Lung (tissue), 11 donors: ENCODE measurements at regions not wholly inside any gene's neighbourhood (a gene's known extent, or its start where the extent isn't known, plus 50 kb on each side); places are given as distances from the start of the nearest gene placed in this dataset.

ENCODE experiments used
- ATAC-seq: fragments of 200-7000 bp; cut with Tn5 transposase; one replicate; pipeline ENCODE4 v1.9.1; 2020; ENCODE audit warnings: moderate number of reproducible peaks; ENCODE audit not compliant: insufficient read depth, low FRiP score
- DNase-seq, 3 donors: peaks; one replicate each; pipeline ENCODE4 v3.0.0-alpha.2; 2013 to 2017
- H3K27ac ChIP-seq, 2 donors: one replicate each; pipeline ENCODE4 v1.5.1; 2013; ENCODE audit warnings: mild to moderate bottlenecking in 2 of 2, moderate library complexity in 2 of 2, control low read depth in 1 of 2, inconsistent platforms in 1 of 2, low read depth in 1 of 2, low read length in 1 of 2
- H3K27me3 ChIP-seq, 3 donors: one replicate each; pipeline ENCODE4 v1.5.1; 2013; ENCODE audit warnings: low read length in 2 of 3; ENCODE audit not compliant: control insufficient read depth in 3 of 3, insufficient read depth in 3 of 3
- H3K36me3 ChIP-seq, 4 donors: one replicate each; pipeline ENCODE4 v1.5.1; 2013; ENCODE audit warnings: low read length in 4 of 4, mild to moderate bottlenecking in 1 of 4, moderate library complexity in 1 of 4; ENCODE audit not compliant: control insufficient read depth in 4 of 4, insufficient read depth in 4 of 4
- H3K4me1 ChIP-seq, 5 donors: one replicate each; pipeline ENCODE4 v1.5.1; 2013; ENCODE audit warnings: low read length in 5 of 5, mild to moderate bottlenecking in 2 of 5, moderate library complexity in 1 of 5; ENCODE audit not compliant: control insufficient read depth in 5 of 5, insufficient read depth in 5 of 5
- H3K4me3 ChIP-seq: one replicate; pipeline ENCODE4 v1.5.1; 2013; ENCODE audit warnings: mild to moderate bottlenecking, control low read depth, moderate library complexity
- H3K9ac ChIP-seq, 2 donors: one replicate each; pipeline ENCODE4 v1.5.1; 2013; ENCODE audit warnings: low read length in 2 of 2, control low read depth in 1 of 2; ENCODE audit not compliant: insufficient read depth in 1 of 2
- H3K9me3 ChIP-seq, 4 donors: one replicate each; pipeline ENCODE4 v1.5.1; 2013; ENCODE audit warnings: low read length in 3 of 4, mild to moderate bottlenecking in 1 of 4, moderate library complexity in 1 of 4; ENCODE audit not compliant: control insufficient read depth in 4 of 4, insufficient read depth in 3 of 4
- WGBS, 2 donors: extraction: QIAGEN DNeasy Blood & Tissue Kit; methylation state at CpG; one replicate each; pipeline ENCODE4 v1.1.7; 2013; 5-methylcytosine and 5-hydroxymethylcytosine counted together
- TF ChIP-seq, protein P1 (sequence below): IDR thresholded peaks from 2 replicates; pipeline ENCODE4 v1.5.1; 2012; ENCODE audit warnings: mild to moderate bottlenecking; ENCODE audit errors: control extremely low read depth, extremely low read depth
- donor health status: control.
- donor health status: control.
- donor health status: Bipolar disorder and iron deficiency.
- donor health status: healthy.
- donor health status: DM: yes; HTN: yes; CAD: no.

DNA sequence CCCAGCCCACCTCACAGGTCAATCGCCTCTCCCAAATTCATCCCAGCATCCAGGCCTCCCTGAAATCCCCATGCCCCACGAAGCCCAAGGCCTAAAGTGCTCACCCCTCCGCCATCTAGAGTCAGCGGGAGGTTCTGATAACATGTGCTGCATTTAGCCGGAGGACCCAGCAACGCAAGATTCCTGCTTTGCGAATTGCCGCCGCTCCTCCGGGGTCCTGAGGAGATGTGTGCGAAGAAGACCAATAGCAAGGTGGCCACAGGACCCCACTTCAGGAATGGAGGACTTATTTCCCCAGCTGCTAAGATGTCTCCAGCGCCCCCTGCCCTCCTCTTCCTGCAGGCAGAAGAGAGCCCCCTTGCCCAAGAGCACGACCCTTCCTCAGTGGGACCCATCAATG, 120.8 kb upstream of the GLI2 start:
- no peaks in the 10 kb centered on the region for H3K36me3 ChIP-seq
- no peak overlapping the region for H3K4me3 ChIP-seq
- peaks cover 0 to 32% (median 6%) of the 10 kb centered on the region in 5 donors for H3K4me1 ChIP-seq
- H3K9ac ChIP-seq: no peak overlapping the region
- no peak for ATAC-seq
- DNase-seq: no peak
- H3K27me3 ChIP-seq: no peaks in the 10 kb centered on the region
- TF ChIP-seq, protein P1, sequence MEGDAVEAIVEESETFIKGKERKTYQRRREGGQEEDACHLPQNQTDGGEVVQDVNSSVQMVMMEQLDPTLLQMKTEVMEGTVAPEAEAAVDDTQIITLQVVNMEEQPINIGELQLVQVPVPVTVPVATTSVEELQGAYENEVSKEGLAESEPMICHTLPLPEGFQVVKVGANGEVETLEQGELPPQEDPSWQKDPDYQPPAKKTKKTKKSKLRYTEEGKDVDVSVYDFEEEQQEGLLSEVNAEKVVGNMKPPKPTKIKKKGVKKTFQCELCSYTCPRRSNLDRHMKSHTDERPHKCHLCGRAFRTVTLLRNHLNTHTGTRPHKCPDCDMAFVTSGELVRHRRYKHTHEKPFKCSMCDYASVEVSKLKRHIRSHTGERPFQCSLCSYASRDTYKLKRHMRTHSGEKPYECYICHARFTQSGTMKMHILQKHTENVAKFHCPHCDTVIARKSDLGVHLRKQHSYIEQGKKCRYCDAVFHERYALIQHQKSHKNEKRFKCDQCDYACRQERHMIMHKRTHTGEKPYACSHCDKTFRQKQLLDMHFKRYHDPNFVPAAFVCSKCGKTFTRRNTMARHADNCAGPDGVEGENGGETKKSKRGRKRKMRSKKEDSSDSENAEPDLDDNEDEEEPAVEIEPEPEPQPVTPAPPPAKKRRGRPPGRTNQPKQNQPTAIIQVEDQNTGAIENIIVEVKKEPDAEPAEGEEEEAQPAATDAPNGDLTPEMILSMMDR: no peak
- no peak overlapping the region for H3K27ac ChIP-seq
- H3K9me3 ChIP-seq: no peaks in the 10 kb centered on the region
- WGBS, 2 donors: 91 to 93% methylated on average over 13 of the region's 13 CpGs

DNA sequence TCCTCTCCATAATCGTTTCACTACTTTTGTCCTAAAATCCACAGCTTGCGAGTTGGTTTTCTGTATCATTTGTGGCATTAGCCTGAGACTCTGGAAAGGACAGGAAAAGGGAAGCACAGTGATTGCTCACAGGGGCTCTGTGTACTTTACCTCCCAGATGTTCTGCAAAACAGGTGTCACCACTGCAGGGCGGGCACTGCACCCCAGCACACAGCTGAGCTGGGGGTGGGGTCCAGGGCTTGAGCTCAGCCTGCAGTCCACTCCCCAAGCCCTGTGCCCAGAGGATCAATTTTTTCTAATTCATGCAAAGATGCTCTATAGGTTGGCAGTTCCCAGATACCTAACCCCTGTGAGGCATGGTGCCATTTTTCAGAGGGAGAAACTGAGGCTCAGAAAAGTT, 119.4 kb upstream of the GLI2 start:
- no peak overlapping the region for H3K4me3 ChIP-seq
- no peak for DNase-seq
- TF ChIP-seq, protein P1: no peak
- H3K9me3 ChIP-seq: no peaks in the 10 kb centered on the region
- H3K4me1 ChIP-seq: peaks cover 0 to 32% (median 6%) of the 10 kb centered on the region in 5 donors
- H3K9ac ChIP-seq: no peak overlapping the region
- H3K36me3 ChIP-seq: no peaks in the 10 kb centered on the region
- no peak overlapping the region for H3K27ac ChIP-seq
- ATAC-seq: no peak
- WGBS, 2 donors: 86 to 88% methylated on average over 3 of the region's 3 CpGs
- H3K27me3 ChIP-seq: no peaks in the 10 kb centered on the region

DNA sequence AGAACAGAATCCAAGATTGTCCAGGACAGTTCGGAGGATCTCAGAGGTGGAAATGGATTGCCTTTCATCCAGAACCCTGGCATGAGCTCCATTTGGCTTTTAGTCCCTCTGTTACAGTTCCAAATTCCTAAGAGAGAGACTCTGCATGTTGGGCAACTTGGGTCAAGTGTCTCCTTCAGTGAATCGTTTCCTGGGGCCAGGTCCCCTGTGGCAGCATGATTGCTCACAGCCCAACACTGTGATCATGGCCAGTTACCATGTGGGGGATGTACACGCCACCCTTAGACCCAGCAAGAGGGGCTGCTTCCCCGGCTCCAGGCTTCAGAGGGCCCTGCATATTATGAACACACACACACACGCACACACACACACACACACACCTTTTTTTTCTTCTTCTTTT, 118.6 kb upstream of the GLI2 start:
- ATAC-seq (no peak), DNase-seq (no peak)
- Histone ChIP-seq H3K4me1 (peaks cover 0 to 32% (median 6%) of the 10 kb centered on the region in 5 donors), H3K9ac (no peak overlapping the region), H3K9me3 (no peaks in the 10 kb centered on the region), H3K27ac (no peak overlapping the region), H3K36me3 (no peaks in the 10 kb centered on the region), H3K27me3 (no peaks in the 10 kb centered on the region), H3K4me3 (no peak overlapping the region)
- 66 to 72% methylated on average over 5 of the region's 5 CpGs for WGBS, 2 donors
- TF ChIP-seq, protein P1: no peak

DNA sequence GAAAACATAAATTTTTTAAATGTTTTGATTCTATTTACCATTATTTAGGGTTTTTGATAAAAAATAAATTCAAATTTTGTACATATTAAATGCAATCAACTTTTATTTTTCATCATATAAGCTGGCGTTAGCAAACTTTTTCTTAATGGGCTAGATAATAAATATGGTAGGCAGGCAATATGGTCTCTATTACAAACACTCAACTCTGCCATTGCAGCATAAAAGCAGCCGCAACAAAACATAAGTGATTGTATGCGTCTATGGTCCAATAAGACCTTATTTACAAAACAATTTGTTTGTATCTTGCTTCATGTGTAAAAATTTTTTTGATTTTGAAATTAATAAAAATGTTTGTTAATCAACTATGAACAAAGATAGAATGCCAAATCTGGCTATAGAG, 116.8 kb upstream of the GLI2 start:
- TF ChIP-seq, protein P1: no peak
- Histone ChIP-seq H3K27me3 (no peaks in the 10 kb centered on the region), H3K27ac (no peak overlapping the region), H3K9me3 (peaks cover 0 to 7% (median 0%) of the 10 kb centered on the region in 4 donors), H3K36me3 (no peaks in the 10 kb centered on the region), H3K9ac (no peak overlapping the region), H3K4me3 (no peak overlapping the region), H3K4me1 (peaks cover 0 to 29% (median 6%) of the 10 kb centered on the region in 5 donors)
- DNase-seq: peak in 2 of 3 donors; percentile 83 to 92
- WGBS, 2 donors: 91 to 93% methylated on average over 3 of the region's 3 CpGs
- no peak for ATAC-seq
